Globus pallidus (tissue), 1 donor: ENCODE measurements at regions not wholly inside any gene's neighbourhood (a gene's known extent, or its start where the extent isn't known, plus 50 kb on each side); places are given as distances from the start of the nearest gene placed in this dataset.
"Not testable (repeated sequence)": the region's sequence is repeated elsewhere in the genome, so short reads cannot be mapped to it uniquely, and the experiment has no call there.

Experiments used
- DNase-seq: peaks from one replicate; pipeline ENCODE4 v3.0.0-alpha.2; 2015; ENCODE audit warnings: low spot score

DNA sequence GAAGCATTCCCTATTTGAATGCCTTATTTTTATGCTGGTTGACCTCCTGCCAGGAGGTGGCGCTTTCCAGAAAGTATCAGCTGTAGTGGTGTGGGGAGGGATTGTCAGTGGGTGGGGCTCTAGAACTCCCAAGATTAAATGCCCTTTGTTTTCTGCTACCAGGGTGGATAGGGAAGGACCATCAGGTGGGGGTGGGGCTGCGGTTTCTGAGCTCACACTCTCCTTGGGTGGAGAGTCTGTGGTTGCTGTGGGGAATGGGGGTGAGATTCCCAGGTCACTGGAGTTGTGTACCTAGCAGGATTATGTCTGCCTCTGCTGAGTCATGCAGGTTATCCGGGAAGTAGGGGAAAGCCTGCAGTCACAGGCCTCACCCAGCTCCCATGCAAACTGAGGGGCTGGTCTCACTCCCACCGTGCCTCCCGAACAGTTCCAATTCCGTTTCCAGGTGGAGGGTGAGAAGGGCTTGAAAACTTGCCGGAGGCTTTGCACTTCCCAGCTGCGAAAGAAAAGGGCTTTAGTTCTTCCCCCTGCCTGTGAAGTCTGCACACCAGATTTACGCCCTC, 68.3 kb downstream of the ALG10B start:
- DNase-seq, result no peak

GRCh38 chr12:38385486-38385885, 68.9 kb downstream of the ALG10B start:
- no peak for DNase-seq

- DNase-seq, result no peak
Observed at GRCh38 chr12:38386205-38386985, 69.8 kb downstream of the ALG10B start.

GRCh38 chr12:38389614-38390013, 73.0 kb downstream of the ALG10B start:
- no peak for DNase-seq

DNA sequence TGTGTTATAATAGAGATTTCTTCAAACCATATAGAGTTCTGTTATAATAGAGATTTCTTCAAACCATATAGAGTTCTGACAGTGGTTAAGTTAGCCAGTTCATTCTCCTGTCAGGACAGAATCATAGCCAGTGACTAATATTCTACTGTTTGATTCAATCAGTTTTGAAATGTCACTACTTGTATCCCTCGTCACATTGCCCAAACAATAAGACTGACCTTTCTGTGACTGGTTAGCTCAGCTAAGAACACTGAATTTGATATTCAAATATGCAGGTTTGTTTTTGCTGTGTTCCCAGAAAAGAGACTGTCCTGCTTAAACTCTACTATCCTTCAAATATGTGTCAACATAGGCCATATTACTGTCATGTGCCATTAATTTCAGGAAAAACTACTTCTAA, 74.4 kb downstream of the ALG10B start:
- DNase-seq, result no peak

DNA sequence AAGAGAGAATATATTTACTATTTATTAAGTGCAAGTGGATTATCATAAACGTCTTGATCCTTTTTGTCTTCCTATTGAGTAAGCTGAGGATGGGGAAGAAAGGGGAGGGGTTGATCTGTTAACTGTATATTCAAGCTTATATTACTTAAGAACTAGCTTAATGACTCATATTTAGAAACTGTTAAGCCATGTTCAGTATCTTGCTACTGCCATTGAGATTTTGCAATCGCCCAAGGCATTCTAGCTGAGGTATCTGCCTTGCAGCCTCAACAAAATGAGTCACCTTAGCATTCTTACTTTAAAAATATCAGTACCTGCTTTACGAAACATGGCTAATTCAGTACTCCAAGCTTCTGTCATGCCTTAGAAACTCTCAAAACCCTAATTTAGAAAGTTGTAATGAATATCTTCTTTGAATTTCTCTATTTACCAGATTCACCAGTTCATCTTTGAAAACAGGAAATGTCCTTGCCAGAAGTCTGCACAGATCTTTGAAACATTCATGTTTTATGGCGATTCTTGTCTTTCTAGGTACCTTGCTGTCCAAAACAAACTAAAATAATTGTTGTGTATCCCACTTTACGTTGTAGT, 76.1 kb downstream of the ALG10B start:
- no peak for DNase-seq

GRCh38 chr12:38399711-38400206, 83.2 kb downstream of the ALG10B start:
- no peak for DNase-seq

DNA sequence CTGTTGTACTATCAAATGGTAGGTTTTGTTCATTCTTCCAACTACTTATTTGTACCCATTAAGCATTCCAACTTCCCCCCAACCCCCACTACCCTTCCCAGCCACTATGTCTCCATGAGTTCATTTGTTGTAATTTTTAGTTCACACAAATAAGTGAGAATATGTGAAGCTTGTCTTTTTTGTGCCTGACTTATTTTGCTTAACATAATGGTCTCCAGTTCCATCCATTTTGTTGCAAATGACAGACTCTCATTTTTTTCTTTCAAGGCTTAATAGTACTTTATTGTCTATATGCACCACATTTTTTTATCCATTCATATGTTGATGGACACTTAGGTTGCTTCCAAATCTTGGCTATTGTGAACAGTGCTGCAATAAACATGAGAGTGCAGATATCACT, 86.2 kb downstream of the ALG10B start:
- DNase-seq, result no peak

GRCh38 chr12:38409511-38409910, 92.9 kb downstream of the ALG10B start:
- DNase-seq, result no peak

DNA sequence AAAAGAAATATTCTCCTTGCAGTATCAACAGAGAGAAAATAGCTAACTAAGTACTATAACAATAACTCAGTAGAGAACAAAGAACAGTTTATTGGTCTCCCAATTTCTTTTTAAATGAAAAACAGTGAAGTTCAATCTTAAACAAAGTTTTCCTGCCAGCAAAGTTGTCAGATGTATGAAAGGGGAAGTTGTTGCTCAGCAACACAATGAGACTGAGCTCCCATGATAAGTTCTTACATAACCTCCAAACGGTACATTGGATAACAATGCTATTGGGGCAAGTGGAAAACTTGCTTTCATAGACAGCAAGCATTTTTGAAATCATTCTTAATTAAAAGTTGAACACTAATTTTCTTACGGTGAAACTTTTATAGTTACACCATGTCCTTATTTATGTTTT, 94.9 kb downstream of the ALG10B start:
- DNase-seq, result no peak

- DNase-seq, result no peak
Observed at GRCh38 chr12:38411946-38412345, 95.4 kb downstream of the ALG10B start.

DNA sequence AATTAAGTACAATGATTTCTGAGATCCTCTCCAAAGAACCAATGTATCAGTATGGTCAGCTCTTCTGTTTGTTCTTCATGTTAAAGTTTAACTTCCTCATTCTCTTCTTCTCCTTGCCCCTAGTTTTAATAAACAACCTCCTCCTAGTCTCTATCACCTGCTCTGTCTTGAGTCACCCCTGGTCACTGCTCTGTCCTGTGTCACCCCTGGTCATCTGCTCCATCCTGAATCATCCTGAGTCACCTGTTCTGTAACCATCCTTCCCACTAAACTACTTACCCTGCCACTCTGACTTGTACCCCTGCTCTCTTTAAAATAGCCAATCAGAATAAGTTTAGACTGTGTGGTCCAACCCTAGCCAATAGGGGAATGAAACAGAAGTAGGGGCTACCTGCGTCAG, 100.5 kb downstream of the ALG10B start:
- no peak for DNase-seq

GRCh38 chr12:38424436-38424835, 107.9 kb downstream of the ALG10B start:
- DNase-seq, result no peak

GRCh38 chr12:38427442-38427841, 110.9 kb downstream of the ALG10B start:
- DNase-seq, result no peak

GRCh38 chr12:38431921-38432320, 115.3 kb downstream of the ALG10B start:
- no peak for DNase-seq

DNA sequence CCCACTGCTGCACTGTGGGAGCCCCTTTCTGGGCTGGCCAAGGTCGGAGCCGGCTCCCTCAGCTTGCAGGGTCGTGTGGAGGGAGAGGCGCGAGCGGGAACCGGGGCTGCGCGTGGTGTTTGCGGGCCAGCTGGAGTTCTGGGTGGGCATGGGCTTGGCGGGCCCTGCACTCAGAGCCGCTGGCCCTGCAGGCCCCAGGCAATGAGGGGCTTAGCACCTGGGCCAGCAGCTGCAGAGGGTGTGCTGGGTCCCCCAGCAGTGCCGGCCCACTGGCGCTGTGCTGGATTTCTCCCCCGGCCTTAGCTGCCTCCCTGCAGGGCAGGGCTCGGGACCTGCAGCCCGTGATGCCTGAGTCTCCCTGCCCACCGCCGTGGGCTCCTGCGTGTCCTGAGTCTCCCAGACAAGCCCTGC, 125.3 kb downstream of the ALG10B start:
- not testable (repeated sequence) for DNase-seq

DNA sequence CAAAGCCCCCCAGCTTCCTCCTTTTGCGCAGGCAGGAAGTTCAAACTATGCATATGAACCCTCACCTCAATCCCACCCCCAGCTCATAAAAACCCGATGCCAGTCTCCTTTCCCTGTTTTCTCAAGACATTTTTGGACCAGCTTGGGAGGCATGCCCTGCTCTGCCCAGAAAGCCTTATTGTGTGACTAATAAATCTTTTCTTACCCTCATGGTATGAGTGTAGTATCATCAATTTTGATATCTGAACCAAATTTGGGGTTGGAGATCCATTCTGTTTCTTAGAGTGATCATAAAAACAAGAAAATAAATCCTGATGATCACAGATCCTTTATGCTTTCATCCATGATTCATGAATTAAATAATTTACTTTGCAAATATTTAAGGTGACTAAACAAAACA, 128.5 kb downstream of the ALG10B start:
- DNase-seq, result no peak

GRCh38 chr12:38448991-38449390, 132.4 kb downstream of the ALG10B start:
- no peak for DNase-seq

DNA sequence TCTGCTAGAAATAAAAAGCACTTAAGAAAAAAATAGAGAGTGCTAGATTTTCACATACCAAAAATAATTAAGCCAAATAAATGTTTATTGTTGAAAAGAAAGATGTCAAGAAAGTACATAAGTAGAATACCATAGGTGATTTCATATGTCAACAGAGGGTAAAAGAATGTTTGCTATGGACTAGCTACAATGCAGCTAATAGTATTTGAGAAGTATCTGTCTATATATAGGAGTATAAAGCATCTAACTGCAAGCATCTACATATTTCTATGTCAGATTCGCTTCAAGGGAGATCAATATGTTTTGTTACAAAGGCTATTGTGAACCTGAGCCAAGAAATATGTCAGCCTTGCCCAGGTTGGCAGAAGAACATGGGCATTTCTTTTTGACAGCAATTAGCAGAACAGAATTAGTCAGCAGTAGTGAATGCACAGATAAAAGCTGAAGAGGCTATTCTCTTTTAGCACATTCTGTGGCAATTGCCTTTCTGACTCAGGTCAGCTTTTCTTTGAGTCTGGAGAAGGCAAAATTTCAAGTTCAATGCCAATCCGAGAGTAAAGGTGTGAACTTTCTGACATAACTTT, 140.1 kb downstream of the ALG10B start:
- DNase-seq, result no peak

- DNase-seq, result no peak
Observed at GRCh38 chr12:38465020-38465419, 148.4 kb downstream of the ALG10B start.

GRCh38 chr12:38469715-38470114, 153.1 kb downstream of the ALG10B start:
- peak; percentile 4 for DNase-seq

- DNase-seq, result no peak
Observed at GRCh38 chr12:38477340-38478090, 160.9 kb downstream of the ALG10B start.
